ENCODE measurements at regions not wholly inside any gene's neighbourhood (a gene's known extent, or its start where the extent isn't known, plus 50 kb on each side); places are given as distances from the start of the nearest gene placed in this dataset.
A peak's percentile ranks its signal among the peaks of the same experiment; 100 is the strongest.
"Not testable (repeated sequence)": the region's sequence is repeated elsewhere in the genome, so short reads cannot be mapped to it uniquely, and the experiment has no call there.

DNA sequence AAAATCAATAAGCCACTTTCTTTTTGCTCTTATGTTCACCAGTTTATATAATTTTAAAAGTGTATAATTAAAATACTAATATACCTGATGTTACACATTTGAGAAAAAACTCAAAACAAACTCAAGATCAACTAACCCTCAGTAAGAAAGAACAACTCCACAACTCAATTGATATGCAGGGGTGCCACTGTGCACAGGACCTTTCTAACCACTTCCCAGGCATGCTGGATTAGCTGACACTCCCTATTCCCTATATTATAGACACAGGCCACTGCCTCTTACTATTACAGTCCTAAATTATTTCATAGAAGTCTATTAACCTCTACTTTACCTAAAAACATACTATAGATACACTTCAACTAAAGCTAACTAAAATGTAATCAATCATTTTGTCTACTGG lies 191.7 kb upstream of the KRR1 start:
- DNase-seq (ENCODE audit: low read depth) = no peak

DNA sequence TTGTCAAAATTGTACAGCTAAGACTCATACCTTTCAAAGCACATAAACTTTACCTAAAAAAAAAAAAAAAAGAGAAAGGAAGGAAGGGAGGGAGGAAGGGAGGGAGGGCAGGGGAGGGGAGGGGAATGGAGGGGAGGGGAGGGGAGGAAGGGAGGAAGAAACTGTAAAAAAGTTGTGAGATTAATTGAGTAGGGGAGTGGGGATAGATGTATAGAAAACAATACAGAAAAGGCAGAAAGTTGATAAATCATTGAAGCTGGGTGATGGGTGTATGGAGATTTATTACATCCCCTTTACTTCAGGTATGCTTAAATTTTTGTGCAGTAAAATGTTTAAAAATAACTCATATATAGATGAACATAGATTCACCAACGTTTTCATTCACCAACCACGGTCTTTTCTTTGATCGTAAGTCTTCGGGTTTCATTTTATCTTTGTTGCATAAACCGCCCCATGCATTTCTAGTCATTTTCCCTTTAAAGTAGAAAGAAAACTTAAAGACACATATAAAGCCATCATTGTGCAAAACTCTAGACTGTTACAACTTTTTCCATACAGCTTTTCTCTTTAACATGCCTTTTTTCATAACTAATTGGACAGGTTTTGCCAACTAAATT lies 191.2 kb upstream of the KRR1 start:
- no peak for DNase-seq (ENCODE audit: low read depth)

- DNase-seq (ENCODE audit: low read depth) = no peak
These were observed 190.4 kb upstream of the KRR1 start for GRCh38 chr12:75701859-75702258.

DNA sequence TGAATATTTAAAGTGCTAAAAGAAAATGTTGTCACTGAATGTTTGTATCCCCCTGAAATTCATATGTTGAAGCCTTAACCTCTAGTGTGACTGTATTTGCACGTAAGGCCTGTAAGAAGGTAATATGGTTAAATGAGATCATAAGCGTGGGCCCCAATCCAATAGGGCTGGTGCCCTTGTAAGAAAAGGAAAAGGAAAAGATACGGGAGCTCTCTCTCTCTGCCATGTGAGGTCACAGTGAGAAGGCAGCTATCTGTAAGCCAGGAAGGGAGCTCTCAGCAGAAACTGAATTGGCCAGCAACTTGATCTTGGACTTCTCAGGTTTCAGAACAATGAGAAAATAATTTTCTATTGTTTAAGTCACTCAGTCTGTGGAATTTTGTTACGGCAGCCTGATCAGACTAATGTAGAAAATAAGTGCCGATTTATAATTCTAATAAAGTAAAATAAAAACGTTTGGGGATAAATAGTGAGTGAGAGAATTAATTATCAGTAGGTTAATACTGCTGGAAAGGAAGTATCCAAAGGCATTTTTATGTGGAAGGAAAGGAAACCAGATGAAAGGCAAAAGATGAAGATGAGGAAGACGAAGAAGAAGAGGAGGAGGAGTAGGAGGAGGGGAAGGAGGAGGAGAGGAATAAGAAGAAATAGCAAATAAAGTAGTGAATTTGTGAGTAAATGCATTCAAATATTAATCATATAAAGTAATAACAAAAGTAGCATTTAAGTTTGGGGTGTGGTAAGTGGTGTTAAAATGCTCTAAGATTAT lies 188.5 kb upstream of the KRR1 start:
- peak; percentile 33 for DNase-seq (ENCODE audit: low read depth)

DNA sequence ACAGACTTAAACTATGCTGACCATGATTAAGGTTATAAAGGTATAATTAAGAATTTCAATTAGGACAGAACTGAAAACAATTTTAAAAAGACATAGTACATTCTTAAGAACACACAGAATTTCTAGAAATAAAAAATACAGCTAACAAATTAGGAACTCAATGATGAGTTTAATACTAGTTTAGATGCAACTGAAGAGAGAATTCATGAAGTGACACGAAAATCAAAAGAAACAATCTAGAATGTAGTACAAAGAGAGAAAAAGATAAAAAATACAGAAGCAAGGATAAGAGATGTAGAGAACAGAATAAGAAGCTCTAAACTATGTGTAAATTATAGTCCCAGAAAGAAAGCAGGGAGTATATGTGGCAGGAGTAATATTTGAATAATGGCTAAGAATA lies 187.8 kb upstream of the KRR1 start:
- no peak for DNase-seq (ENCODE audit: low read depth)

GRCh38 chr12:75698052-75698451 lies 186.6 kb upstream of the KRR1 start:
- DNase-seq (ENCODE audit: low read depth) = no peak

GRCh38 chr12:75695926-75696325 lies 184.5 kb upstream of the KRR1 start:
- DNase-seq (ENCODE audit: low read depth) = no peak

- peak; percentile 43 for DNase-seq (ENCODE audit: low read depth)
These were observed 183.3 kb upstream of the KRR1 start for GRCh38 chr12:75694534-75695268.

DNA sequence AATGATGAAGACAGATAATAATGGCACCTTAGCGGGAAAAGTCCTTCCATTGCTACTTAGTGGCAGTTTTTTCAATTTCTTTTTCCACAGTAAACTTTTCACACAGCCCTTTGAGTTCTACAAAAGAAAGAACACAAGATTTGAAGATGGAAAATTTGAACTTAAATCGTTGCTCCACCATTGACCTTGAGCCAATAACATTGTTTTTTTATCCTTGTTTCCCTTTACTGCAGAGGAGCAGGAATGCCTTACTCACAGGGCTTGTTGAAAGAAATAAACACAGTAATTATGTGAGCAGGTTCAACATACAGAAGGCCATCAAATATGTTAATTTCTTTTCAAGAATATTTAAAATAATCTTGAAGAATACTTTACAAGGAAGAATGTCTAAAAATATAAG lies 181.5 kb upstream of the KRR1 start:
- DNase-seq (ENCODE audit: low read depth) = peak; percentile 42

DNA sequence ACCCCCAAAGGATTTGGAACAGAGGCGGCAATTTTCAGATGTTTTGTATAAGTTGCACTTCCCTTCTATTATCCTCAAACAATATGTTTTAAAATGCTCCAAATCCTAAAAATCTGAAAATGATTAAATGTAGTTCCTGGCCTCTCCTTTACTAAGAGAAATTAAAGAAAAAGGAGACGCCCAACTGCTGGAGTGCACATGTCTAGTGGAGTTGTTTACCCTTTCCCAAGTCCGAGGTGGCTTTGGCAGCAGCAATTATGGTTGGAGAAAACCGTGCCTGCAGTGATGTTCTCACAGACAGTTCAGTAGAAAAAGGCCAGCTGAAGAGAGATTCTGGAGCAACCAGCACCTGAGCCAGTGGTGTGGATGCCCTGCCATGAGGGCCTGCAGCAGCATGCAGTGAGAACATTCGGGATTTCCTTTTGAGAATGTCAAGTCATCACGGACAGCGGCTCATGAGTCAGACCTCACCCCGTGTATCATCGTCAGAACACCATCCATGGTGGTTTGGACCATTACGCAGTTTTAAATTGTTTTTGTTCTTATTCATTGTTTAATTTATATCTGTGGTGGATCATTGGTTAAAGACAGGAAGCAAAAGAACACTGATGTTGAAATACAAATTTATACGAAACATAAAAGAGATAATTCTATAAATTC lies 179.0 kb upstream of the KRR1 start:
- DNase-seq (ENCODE audit: low read depth) = peak; percentile 97

GRCh38 chr12:75686233-75686632 lies 174.8 kb upstream of the KRR1 start:
- not testable (repeated sequence) for DNase-seq (ENCODE audit: low read depth)

DNA sequence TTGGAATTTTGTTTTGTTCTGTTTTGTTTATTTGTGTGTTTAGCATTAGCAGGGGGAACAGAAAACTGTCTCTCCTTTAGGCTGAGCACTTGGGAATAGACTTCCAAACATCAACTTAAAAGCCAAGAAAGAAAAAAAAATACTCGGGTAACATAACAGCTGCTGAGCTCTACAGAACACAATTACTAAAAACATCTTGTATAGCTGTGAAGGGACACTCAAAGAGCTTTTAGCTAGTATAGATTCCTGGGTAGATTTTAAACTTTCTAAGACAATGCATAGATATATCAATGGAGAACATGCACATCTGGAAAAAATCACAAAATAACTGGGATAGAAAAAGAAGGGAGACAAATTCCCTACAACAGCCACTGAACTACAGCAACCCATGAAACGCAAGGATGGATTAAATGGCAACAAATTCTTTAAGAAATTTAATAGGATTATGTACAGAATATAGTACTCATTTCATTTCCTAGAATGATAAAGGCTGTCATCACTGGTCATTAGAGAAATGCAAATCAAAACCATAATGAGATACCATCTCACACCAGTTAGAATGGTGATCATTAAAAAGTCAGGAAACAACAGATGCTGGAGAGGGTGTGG lies 174.3 kb upstream of the KRR1 start:
- DNase-seq (ENCODE audit: low read depth) = no peak

GRCh38 chr12:75684678-75685616 lies 173.5 kb upstream of the KRR1 start:
- peak; percentile 89 for DNase-seq (ENCODE audit: low read depth)

- peak; percentile 48 for DNase-seq (ENCODE audit: low read depth)
These were observed 172.7 kb upstream of the KRR1 start for GRCh38 chr12:75683995-75684586.

- no peak for DNase-seq (ENCODE audit: low read depth)
These were observed 171.8 kb upstream of the KRR1 start for GRCh38 chr12:75683220-75683619.

- DNase-seq (ENCODE audit: low read depth) = no peak
These were observed 166.1 kb upstream of the KRR1 start for GRCh38 chr12:75677522-75677921.

DNA sequence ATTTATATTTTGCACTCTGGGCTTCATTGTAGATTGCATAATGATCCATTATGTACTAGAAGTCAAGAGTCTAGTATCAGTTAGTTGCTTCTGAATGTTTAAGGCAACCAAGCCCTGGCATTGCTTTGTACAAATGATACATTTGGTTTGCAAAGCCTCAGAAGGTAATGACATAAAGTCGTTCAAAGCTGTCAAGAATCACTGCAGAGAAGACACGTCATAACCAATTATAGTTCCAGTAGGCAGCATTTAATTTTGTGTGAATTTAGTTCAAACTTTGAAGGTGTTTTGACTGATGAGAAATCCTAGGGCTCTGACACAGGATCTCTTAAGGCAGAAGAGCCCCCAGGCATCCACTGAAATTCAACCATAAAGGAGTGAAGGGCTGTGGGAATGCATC lies 163.0 kb upstream of the KRR1 start:
- no peak for DNase-seq (ENCODE audit: low read depth)

DNA sequence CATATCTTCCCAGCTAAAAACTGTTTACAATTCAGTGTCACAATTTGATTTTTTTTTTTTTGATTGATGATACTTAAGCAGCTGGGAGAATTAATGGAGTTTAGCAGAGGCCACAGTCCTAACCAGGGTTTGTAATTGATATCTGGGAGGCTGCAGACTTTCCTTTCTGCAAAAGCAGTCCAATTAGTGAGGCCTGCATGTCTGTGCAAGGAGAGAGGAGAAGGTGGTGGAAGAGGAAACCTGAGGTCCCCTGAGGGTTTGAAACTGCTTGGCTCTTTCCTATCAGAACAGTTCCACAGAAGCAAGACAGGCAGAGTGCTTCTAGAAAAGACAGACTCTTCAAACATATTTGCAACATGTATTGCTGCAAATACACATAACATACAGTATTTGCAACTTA lies 160.8 kb upstream of the KRR1 start:
- DNase-seq (ENCODE audit: low read depth) = no peak

GRCh38 chr12:75670216-75670615 lies 158.8 kb upstream of the KRR1 start:
- no peak for DNase-seq (ENCODE audit: low read depth)

- DNase-seq (ENCODE audit: low read depth) = peak; percentile 73
These were observed 155.5 kb upstream of the KRR1 start for GRCh38 chr12:75666939-75667334.
